Pancreas (tissue), 10 donors: ENCODE measurements at regions not wholly inside any gene's neighbourhood (a gene's known extent, or its start where the extent isn't known, plus 50 kb on each side); places are given as distances from the start of the nearest gene placed in this dataset.

Experiments used
- ATAC-seq, 4 donors: fragments of 200-7000 bp; cut with Tn5 transposase; one replicate each; pipeline versions ENCODE4 v1.8.0 to v1.9.1; 2020; ENCODE audit warnings: mild to moderate bottlenecking in 4 of 4, moderate library complexity in 4 of 4
- DNase-seq, 6 donors: peaks; one replicate each; pipeline ENCODE4 v3.0.0-alpha.2; 2020
- FAIRE-seq: peaks from 2 replicates; lab custom pipeline; 2012; peaks lifted over from hg19 to GRCh38; lab: Jason Lieb, UNC
- H3K27ac ChIP-seq, 4 donors: fragments of 200-600 bp; sonication (generic); 1 replicate in 3 of 4; 2 replicates in 1 of 4; pipeline versions ENCODE4 v1.5.0 to v1.8.0; 2020
- H3K27me3 ChIP-seq, 4 donors: fragments of 200-600 bp; one replicate each; pipeline ENCODE4 v1.8.0; 2021
- H3K36me3 ChIP-seq, 3 donors: fragments of 200-600 bp; sonication (generic) in 1 of 3; one replicate each; pipeline versions ENCODE4 v1.5.0 to v1.8.0; 2020 to 2021
- H3K4me1 ChIP-seq, 3 donors: fragments of 200-600 bp; one replicate each; pipeline ENCODE4 v1.8.0; 2021
- H3K4me3 ChIP-seq, 4 donors: fragments of 200-600 bp; sonication (generic) in 2 of 4; one replicate each; pipeline versions ENCODE4 v1.5.0 to v1.8.0; 2020 to 2021
- H3K9me3 ChIP-seq, 4 donors: fragments of 200-600 bp; one replicate each; pipeline ENCODE4 v1.8.0; 2021
- WGBS, 2 donors: extraction: QIAGEN DNeasy Blood & Tissue Kit; methylation state at CpG; one replicate each; pipeline ENCODE4 v1.1.7; 2013; 5-methylcytosine and 5-hydroxymethylcytosine counted together
- intact Hi-C, 3 donors: fragments of 100-400 bp; cut with DNase I; formaldehyde crosslinking; loops; one replicate each; pipeline versions ENCODE4 v1.11.1 to v1.14.2; 2022
- TF ChIP-seq, protein P1 (sequence below), 4 donors: fragments of 200-600 bp; sonication (generic) in 3 of 4; IDR thresholded peaks; one replicate each; pipeline versions ENCODE4 v1.5.0 to v1.8.0; 2021; ENCODE audit warnings: antibody characterized with exemption in 4 of 4
- donor health status: healthy with polysubstance abuse.
- donor health status: DM: no; HTN: no; CAD: no; lungs with moderate emphysema.
- donor health status: DM: no; HTN: no; CAD: no.
- donor health status: control.
- donor health status: control.
- donor health status: Bipolar disorder and iron deficiency.
- donor health status: DM: yes; HTN: yes; CAD: no.
- donor health status: DM: no; HTN: no; CAD: no.
- donor health status: DM: no; HTN: no; CAD: no.
- donor health status: DM: yes; HTN: yes; CAD: no.

DNA sequence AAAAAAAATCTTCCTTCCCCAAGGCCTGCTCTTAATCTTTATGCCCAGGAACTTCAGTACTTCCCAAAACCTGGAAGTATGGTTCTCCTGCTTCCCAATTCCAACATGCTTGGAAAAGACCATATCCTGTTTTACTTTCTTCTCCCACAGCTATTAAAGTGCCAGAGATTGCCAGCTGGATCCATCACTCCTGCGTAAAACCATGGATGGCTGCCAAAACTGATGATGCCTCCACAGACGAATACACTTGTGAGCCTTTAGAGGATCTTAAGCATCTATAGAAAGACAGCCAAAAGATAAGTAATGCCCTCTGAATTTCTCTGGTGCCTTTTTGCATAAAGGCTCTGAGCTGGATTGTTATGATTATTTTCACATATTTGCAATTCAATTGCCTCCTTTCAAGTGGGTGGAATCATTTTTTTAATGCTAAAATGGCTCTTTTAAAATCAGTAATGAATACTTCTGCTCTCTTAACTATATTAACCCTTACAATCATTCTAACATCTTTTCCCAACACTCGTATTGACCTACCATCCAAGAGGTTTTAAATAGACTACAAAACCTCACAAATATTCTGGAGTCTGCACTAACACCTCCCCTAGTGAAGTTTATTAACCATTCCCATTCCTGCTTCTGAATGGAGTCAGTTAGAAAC lies 1807.8 kb downstream of the BRINP3 start:
- FAIRE-seq (no peak), ATAC-seq (no peak), DNase-seq (no peak)
- no peak overlapping the region for H3K4me3 ChIP-seq
- H3K36me3 ChIP-seq, result no peaks in the 10 kb centered on the region
- intact Hi-C loops, result no loop called here
- H3K27ac ChIP-seq, result no peak overlapping the region
- TF ChIP-seq, protein P1, sequence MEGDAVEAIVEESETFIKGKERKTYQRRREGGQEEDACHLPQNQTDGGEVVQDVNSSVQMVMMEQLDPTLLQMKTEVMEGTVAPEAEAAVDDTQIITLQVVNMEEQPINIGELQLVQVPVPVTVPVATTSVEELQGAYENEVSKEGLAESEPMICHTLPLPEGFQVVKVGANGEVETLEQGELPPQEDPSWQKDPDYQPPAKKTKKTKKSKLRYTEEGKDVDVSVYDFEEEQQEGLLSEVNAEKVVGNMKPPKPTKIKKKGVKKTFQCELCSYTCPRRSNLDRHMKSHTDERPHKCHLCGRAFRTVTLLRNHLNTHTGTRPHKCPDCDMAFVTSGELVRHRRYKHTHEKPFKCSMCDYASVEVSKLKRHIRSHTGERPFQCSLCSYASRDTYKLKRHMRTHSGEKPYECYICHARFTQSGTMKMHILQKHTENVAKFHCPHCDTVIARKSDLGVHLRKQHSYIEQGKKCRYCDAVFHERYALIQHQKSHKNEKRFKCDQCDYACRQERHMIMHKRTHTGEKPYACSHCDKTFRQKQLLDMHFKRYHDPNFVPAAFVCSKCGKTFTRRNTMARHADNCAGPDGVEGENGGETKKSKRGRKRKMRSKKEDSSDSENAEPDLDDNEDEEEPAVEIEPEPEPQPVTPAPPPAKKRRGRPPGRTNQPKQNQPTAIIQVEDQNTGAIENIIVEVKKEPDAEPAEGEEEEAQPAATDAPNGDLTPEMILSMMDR (IDR thresholded peaks at IDR 0.05), result no peak
- H3K27me3 ChIP-seq, result no peaks in the 10 kb centered on the region
- H3K9me3 ChIP-seq, result no peaks in the 10 kb centered on the region
- no peaks in the 10 kb centered on the region for H3K4me1 ChIP-seq
- WGBS, 2 donors, result 57 to 62% methylated on average over 3 of the region's 3 CpGs

- no peaks in the 10 kb centered on the region for H3K4me1 ChIP-seq
- H3K27me3 ChIP-seq, result no peaks in the 10 kb centered on the region
- DNase-seq, result no peak
- intact Hi-C loops, result no loop called here
- 68 to 89% methylated on average over 2 of the region's 2 CpGs for WGBS, 2 donors
- no peaks in the 10 kb centered on the region for H3K36me3 ChIP-seq
- no peak for ATAC-seq
- no peaks in the 10 kb centered on the region for H3K9me3 ChIP-seq
- TF ChIP-seq, protein P1 (IDR thresholded peaks at IDR 0.05), result no peak
- no peak overlapping the region for H3K4me3 ChIP-seq
- H3K27ac ChIP-seq, result no peak overlapping the region
- FAIRE-seq, result no peak
Observed at GRCh38 chr1:188670837-188671236, 1806.8 kb downstream of the BRINP3 start.

- TF ChIP-seq, protein P1 (IDR thresholded peaks at IDR 0.05), result no peak
- H3K27ac ChIP-seq, result no peak overlapping the region
- H3K36me3 ChIP-seq, result no peaks in the 10 kb centered on the region
- ATAC-seq (no peak), FAIRE-seq (no peak), DNase-seq (no peak)
- H3K9me3 ChIP-seq, result no peaks in the 10 kb centered on the region
- H3K4me3 ChIP-seq, result no peak overlapping the region
- intact Hi-C loops, result no loop called here
- H3K4me1 ChIP-seq, result no peaks in the 10 kb centered on the region
- H3K27me3 ChIP-seq, result no peaks in the 10 kb centered on the region
Observed at GRCh38 chr1:188672153-188672552, 1805.5 kb downstream of the BRINP3 start.

DNA sequence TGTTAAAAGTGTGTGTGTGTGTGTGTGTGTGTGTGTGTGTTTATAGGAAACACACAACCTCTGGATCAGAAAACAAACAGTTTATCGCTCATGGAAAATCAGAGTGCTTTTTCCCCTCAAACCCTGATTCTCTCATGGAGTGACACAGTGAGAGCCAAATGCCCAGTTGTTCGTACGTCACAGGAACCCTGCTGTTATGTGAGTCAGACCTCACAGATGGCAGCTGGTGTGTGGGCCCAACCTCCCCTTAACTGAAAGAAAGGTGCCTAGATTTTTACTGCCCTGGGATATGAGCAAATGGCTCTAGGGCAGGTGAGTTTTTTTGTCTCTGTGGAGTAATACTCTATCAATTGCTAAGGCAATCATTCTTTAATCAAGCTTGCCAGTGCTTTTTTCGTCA lies 1788.1 kb downstream of the BRINP3 start:
- intact Hi-C loops, result no loop called here
- H3K27me3 ChIP-seq, result no peaks in the 10 kb centered on the region
- 39 to 46% methylated on average over 4 of the region's 4 CpGs for WGBS, 2 donors

GRCh38 chr1:188700116-188700515 lies 1777.5 kb downstream of the BRINP3 start:
- FAIRE-seq (no peak), ATAC-seq (no peak), DNase-seq (no peak)
- TF ChIP-seq, protein P1 (IDR thresholded peaks at IDR 0.05), result no peak
- no peaks in the 10 kb centered on the region for H3K27me3 ChIP-seq
- WGBS, 2 donors, result 63 to 78% methylated on average over 2 of the region's 2 CpGs
- no peak overlapping the region for H3K4me3 ChIP-seq
- H3K9me3 ChIP-seq, result no peaks in the 10 kb centered on the region
- intact Hi-C loops, result no loop called here
- H3K36me3 ChIP-seq, result no peaks in the 10 kb centered on the region
- no peaks in the 10 kb centered on the region for H3K4me1 ChIP-seq
- no peak overlapping the region for H3K27ac ChIP-seq

More for the DNA sequence above, 1788.1 kb downstream of the BRINP3 start:
- DNase-seq, result no peak
- no peaks in the 10 kb centered on the region for H3K9me3 ChIP-seq
- no peak for ATAC-seq
- H3K27ac ChIP-seq, result no peak overlapping the region
- H3K4me3 ChIP-seq, result no peak overlapping the region
- FAIRE-seq, result no peak
- TF ChIP-seq, protein P1 (IDR thresholded peaks at IDR 0.05), result no peak
- no peaks in the 10 kb centered on the region for H3K4me1 ChIP-seq
- H3K36me3 ChIP-seq, result no peaks in the 10 kb centered on the region
